ENCODE measurements at regions not wholly inside any gene's neighbourhood (a gene's known extent, or its start where the extent isn't known, plus 50 kb on each side); places are given as distances from the start of the nearest gene placed in this dataset.

- TF ChIP-seq REST (IDR thresholded peaks at IDR 0.05; ENCODE audit: low read depth): no peak
- no peak for TF ChIP-seq ZFX (IDR thresholded peaks at IDR 0.05)
These were observed 353.2 kb downstream of the SAMD5 start (continued) for GRCh38 chr6:147861696-147862095.

GRCh38 chr6:147867433-147868226 lies 359.1 kb downstream of the SAMD5 start:
- Histone ChIP-seq H3K4me3 (replicated peaks in 1 of 2; ENCODE audit: low read depth in 1 of 2, low read length in 2 of 2) (no peak overlapping the region), H3K36me3 (ENCODE audit: control insufficient read depth in 1 of 2, insufficient read depth in 2 of 2, low read length in 2 of 2) (no peaks in the 10 kb centered on the region), H3K27me3 (ENCODE audit: insufficient read depth, low read length) (no peaks in the 10 kb centered on the region), H3K27ac (ENCODE audit: low read depth, low read length) (no peak overlapping the region), H4K20me1 (ENCODE audit: insufficient read depth) (no peaks in the 10 kb centered on the region), H3K79me2 (ENCODE audit: insufficient read depth, low read length) (no peaks in the 10 kb centered on the region), H3K4me2 (ENCODE audit: low read length) (no peak overlapping the region), H2AFZ (ENCODE audit: low read depth, low read length, poor library complexity, severe bottlenecking) (no peak overlapping the region), H3K4me1 (ENCODE audit: control insufficient read depth in 1 of 2, insufficient read depth in 2 of 2, low read length in 2 of 2) (no peaks in the 10 kb centered on the region), H3K9me3 (ENCODE audit: control insufficient read depth in 1 of 2, insufficient read depth in 1 of 2, low read depth in 1 of 2, low read length in 2 of 2) (no peaks in the 10 kb centered on the region), H3K9me2 (ENCODE audit: insufficient read depth) (no peaks in the 10 kb centered on the region), H3K9ac (ENCODE audit: low read length) (no peak overlapping the region)
- DNase-seq (ENCODE audit: low read depth, low spot score) (no peak), ATAC-seq (no peak)
- CTCF ChIA-PET: no interaction called here
- TF ChIP-seq ZFX (IDR thresholded peaks at IDR 0.05): no peak
- no peak for TF ChIP-seq YY1 (IDR thresholded peaks at IDR 0.05; ENCODE audit: extremely low read depth, insufficient replicate concordance, low read depth, low read length)
- no peak for TF ChIP-seq POLR2A (IDR thresholded peaks at IDR 0.05; ENCODE audit: borderline replicate concordance, extremely low read depth, insufficient read depth, insufficient read length)
- TF ChIP-seq ATF3 (IDR thresholded peaks at IDR 0.05): no peak
- TF ChIP-seq CTCF (IDR thresholded peaks at IDR 0.05 in 2 of 3, conservative IDR thresholded peaks at IDR 0.05 in 1 of 3; ENCODE audit: borderline replicate concordance in 1 of 3, insufficient read depth in 1 of 3, low read depth in 2 of 3, low read length in 2 of 3): no peak
- TF ChIP-seq REST (IDR thresholded peaks at IDR 0.05; ENCODE audit: low read depth): no peak
- no peak for TF ChIP-seq SP1 (IDR thresholded peaks at IDR 0.05; ENCODE audit: low read depth)
- no peak for TF ChIP-seq SIN3A (IDR thresholded peaks at IDR 0.05; ENCODE audit: low read depth)
- RAD21 ChIA-PET (ENCODE audit: low non-redundant PET in 1 of 2, low total read pairs in 2 of 2, uncharacterized antibody in 2 of 2, unreplicated experiment in 2 of 2): no interaction called here
- BruUV-seq (replicated peaks): no TSS peak
- POLR2A ChIA-PET: no interaction called here
- intact Hi-C loops (cut with micrococcal nuclease): no loop called here
